DOHH2 (cell line): ENCODE measurements at regions not wholly inside any gene's neighbourhood (a gene's known extent, or its start where the extent isn't known, plus 50 kb on each side); places are given as distances from the start of the nearest gene placed in this dataset.

ENCODE experiments used
- H3F3A ChIP-seq: fragments of 200-600 bp; sonication (generic), shearing (Covaris generic); 2 replicates; pipeline ENCODE4 v1.6.0; 2016; ENCODE audit warnings: antibody characterized with exemption, mild to moderate bottlenecking; ENCODE audit not compliant: control insufficient read depth, insufficient read depth
- H3K27ac ChIP-seq: fragments of 200-600 bp; sonication (generic); 2 replicates; pipeline ENCODE4 v1.5.1; 2014; ENCODE audit warnings: low read depth, mild to moderate bottlenecking, low read length, moderate library complexity
- H3K27me3 ChIP-seq: fragments of 200-600 bp; sonication (generic); 2 replicates; pipeline ENCODE4 v1.6.1; 2014; ENCODE audit warnings: mild to moderate bottlenecking, low read length, mixed read lengths; ENCODE audit not compliant: control insufficient read depth
- H3K36me3 ChIP-seq: fragments of 200-600 bp; sonication (generic); 2 replicates; pipeline ENCODE4 v1.6.1; 2014; ENCODE audit warnings: mild to moderate bottlenecking, low read length, moderate library complexity, mixed read lengths; ENCODE audit not compliant: control insufficient read depth
- H3K4me1 ChIP-seq: fragments of 200-600 bp; sonication (generic); 2 replicates; pipeline ENCODE4 v1.6.1; 2014; ENCODE audit warnings: mild to moderate bottlenecking, low read length, mixed read lengths; ENCODE audit not compliant: control insufficient read depth
- H3K4me2 ChIP-seq: fragments of 200-600 bp; sonication (generic); 2 replicates; pipeline ENCODE4 v1.6.0; 2014; ENCODE audit warnings: mild to moderate bottlenecking, low read length, moderate library complexity
- H3K4me3 ChIP-seq: fragments of 200-600 bp; sonication (generic); 2 replicates; pipeline ENCODE4 v1.5.1; 2014; ENCODE audit warnings: mild to moderate bottlenecking, low read length, mixed read lengths
- H3K79me2 ChIP-seq: fragments of 200-600 bp; sonication (generic); 2 replicates; pipeline ENCODE4 v1.6.1; 2014; ENCODE audit warnings: mild to moderate bottlenecking, low read length, mixed read lengths; ENCODE audit not compliant: control insufficient read depth
- H3K9me2 ChIP-seq: fragments of 200-600 bp; sonication (generic); replicated peaks from 2 replicates; pipeline ENCODE4 v1.6.1; 2014; ENCODE audit warnings: mild to moderate bottlenecking, low read length, mixed read lengths; ENCODE audit not compliant: control insufficient read depth
- H3K9me3 ChIP-seq: fragments of 200-600 bp; sonication (generic); 2 replicates; pipeline ENCODE4 v1.6.1; 2014; ENCODE audit warnings: antibody characterized with exemption, low read length, mixed read lengths; ENCODE audit not compliant: control insufficient read depth, insufficient read depth
- H4K20me1 ChIP-seq: fragments of 200-600 bp; sonication (generic); 2 replicates; pipeline ENCODE4 v1.6.0; 2014; ENCODE audit warnings: low read depth, mild to moderate bottlenecking, antibody characterized with exemption, low read length, moderate library complexity; ENCODE audit not compliant: control insufficient read depth, insufficient read depth
- CTCF ChIP-seq: fragments of 200-600 bp; sonication (generic); IDR thresholded peaks from one replicate; pipeline ENCODE4 v1.5.1; 2014; ENCODE audit warnings: antibody characterized with exemption, mild to moderate bottlenecking, low read depth, low read length; ENCODE audit not compliant: poor library complexity, severe bottlenecking
- EZH2phosphoT487 ChIP-seq: fragments of 200-600 bp; sonication (generic); IDR thresholded peaks from 2 replicates; pipeline ENCODE4 v1.6.1; 2017; ENCODE audit warnings: borderline replicate concordance, mild to moderate bottlenecking, antibody characterized with exemption, low read length, moderate library complexity, mixed read lengths

GRCh38 chr9:135408476-135409254 lies 70.9 kb upstream of the PPP1R26 start:
- no peaks in the 10 kb centered on the region for H3K36me3 ChIP-seq
- no peaks in the 10 kb centered on the region for H4K20me1 ChIP-seq
- H3K4me3 ChIP-seq = no peak overlapping the region
- H3K27ac ChIP-seq = no peak overlapping the region
- no peaks in the 10 kb centered on the region for H3K27me3 ChIP-seq
- H3K9me2 ChIP-seq = no peaks in the 10 kb centered on the region
- H3K4me1 ChIP-seq = no peaks in the 10 kb centered on the region
- no peaks in the 10 kb centered on the region for H3K9me3 ChIP-seq
- no peaks in the 10 kb centered on the region for H3K79me2 ChIP-seq
- TF ChIP-seq CTCF (no peak), EZH2phosphoT487 (no peak)
- H3F3A ChIP-seq = no peaks in the 10 kb centered on the region
- no peak overlapping the region for H3K4me2 ChIP-seq

- no peaks in the 10 kb centered on the region for H3K36me3 ChIP-seq
- TF ChIP-seq CTCF = no peak
- TF ChIP-seq EZH2phosphoT487 = no peak
- no peak overlapping the region for H3K4me2 ChIP-seq
- H3K9me3 ChIP-seq = no peaks in the 10 kb centered on the region
- H3K79me2 ChIP-seq = no peaks in the 10 kb centered on the region
- H3K27me3 ChIP-seq = no peaks in the 10 kb centered on the region
- no peak overlapping the region for H3K27ac ChIP-seq
- H4K20me1 ChIP-seq = no peaks in the 10 kb centered on the region
- no peaks in the 10 kb centered on the region for H3K4me1 ChIP-seq
- H3K4me3 ChIP-seq = no peak overlapping the region
- no peaks in the 10 kb centered on the region for H3K9me2 ChIP-seq
- H3F3A ChIP-seq = no peaks in the 10 kb centered on the region
Observed at GRCh38 chr9:135409286-135410200, 70.0 kb upstream of the PPP1R26 start.

- Histone ChIP-seq H3K9me2 (no peaks in the 10 kb centered on the region), H3K9me3 (no peaks in the 10 kb centered on the region), H3K79me2 (no peaks in the 10 kb centered on the region), H3K36me3 (no peaks in the 10 kb centered on the region), H3K4me1 (no peaks in the 10 kb centered on the region), H3K4me3 (no peak overlapping the region), H4K20me1 (no peaks in the 10 kb centered on the region), H3K27me3 (no peaks in the 10 kb centered on the region), H3K4me2 (no peak overlapping the region), H3F3A (no peaks in the 10 kb centered on the region), H3K27ac (no peak overlapping the region)
- TF ChIP-seq CTCF (no peak), EZH2phosphoT487 (no peak)
Observed at GRCh38 chr9:135410421-135410820, 69.2 kb upstream of the PPP1R26 start.
